ENCODE measurements at regions not wholly inside any gene's neighbourhood (a gene's known extent, or its start where the extent isn't known, plus 50 kb on each side); places are given as distances from the start of the nearest gene placed in this dataset.
"Not testable (repeated sequence)": the region's sequence is repeated elsewhere in the genome, so short reads cannot be mapped to it uniquely, and the experiment has no call there.

DNA sequence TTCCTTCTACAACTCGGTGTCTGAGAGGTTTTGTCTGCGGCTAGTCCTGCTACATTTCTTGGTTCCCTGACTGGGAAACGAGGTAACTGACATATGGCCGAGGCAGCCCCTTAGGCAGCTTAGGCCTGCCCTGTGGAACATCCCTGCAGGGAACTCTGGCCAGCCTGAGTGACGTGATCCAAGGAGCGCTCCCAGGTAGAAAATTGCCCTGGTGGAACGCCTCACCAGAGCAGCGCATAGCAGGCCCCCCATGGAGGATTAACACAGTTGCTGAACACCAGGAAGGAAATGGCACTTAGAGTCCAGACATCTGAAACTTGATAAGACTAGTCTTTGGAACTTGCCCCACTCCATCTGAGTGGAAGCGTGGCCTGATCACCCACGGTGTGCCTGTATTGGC, 837.4 kb upstream of the NDST4 start:
- Histone ChIP-seq H3K4me1 (ENCODE audit: low read depth) (no peaks in the 10 kb centered on the region), H3K36me3 (ENCODE audit: low read depth) (no peaks in the 10 kb centered on the region), H3K9me3 (no peaks in the 10 kb centered on the region), H3K4me3 (no peak overlapping the region)
- ATAC-seq (no peak), DNase-seq (no peak)
- TF ChIP-seq CTCF (IDR thresholded peaks at IDR 0.05) = no peak
- intact Hi-C loops (cut with DNase I, micrococcal nuclease) = no loop called here

DNA sequence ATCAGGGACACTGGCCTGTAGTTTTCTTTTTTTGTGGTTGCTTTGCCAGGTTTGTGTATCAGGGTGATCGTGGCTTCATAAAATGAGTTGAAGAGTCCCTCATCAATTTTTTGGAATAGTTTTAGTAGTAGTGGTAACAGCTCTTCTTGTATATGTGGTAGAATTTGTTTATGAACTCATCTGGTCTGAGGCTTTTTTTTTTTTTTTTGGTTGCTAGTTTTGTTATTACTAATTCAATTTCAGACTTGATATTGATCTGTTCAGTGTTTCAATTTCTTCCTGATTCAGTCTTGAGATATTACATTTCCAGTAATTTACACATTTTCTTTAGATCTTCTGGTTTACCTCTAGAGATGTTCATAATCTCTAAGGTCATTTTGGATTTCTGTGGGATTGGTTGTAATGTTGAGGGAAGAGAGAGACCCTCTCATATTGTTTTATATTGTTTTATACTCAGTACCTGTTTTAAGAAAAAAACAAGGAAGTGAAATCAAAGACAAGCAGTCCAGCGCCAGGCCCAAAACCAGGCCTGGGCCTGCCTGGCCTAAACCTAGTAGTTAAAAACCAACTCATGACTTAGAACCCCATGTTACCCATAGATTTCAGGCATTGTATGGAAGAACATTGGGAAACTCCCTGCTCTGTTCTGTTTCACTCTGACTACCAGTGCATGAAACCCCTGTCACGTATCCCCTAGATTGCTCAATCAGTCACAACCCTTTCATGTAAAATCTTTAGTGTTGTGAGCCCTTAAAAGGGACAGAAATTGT, 836.7 kb upstream of the NDST4 start:
- ATAC-seq; H3K36me3 ChIP-seq (ENCODE audit: low read depth); H3K4me1 ChIP-seq (ENCODE audit: low read depth); H3K4me3 ChIP-seq; intact Hi-C loops (cut with DNase I, micrococcal nuclease); DNase-seq; H3K9me3 ChIP-seq: not testable (repeated sequence)

DNA sequence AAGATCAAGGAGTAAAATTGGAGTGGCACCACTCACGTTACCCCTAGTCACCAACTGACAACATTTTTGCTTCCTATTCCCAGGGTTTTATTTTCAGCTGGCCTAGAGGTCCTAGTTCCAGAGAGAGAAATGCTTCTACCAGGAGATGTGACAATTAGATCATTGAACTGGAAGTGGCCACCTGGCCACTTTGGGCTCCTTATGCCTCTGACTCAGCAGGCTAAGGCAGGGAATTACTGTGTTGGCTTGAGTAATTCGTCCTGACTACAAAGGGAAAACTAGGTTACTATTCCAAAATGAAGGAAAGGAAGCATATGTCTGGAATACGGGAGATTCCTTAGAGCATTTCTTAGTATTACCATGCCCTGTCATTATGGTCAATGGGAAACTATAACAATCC, 831.6 kb upstream of the NDST4 start:
- H3K36me3 ChIP-seq (ENCODE audit: low read depth) = no peaks in the 10 kb centered on the region
- H3K4me3 ChIP-seq = no peak overlapping the region
- H3K9me3 ChIP-seq = no peaks in the 10 kb centered on the region
- intact Hi-C loops (cut with DNase I, micrococcal nuclease) = no loop called here
- TF ChIP-seq CTCF (IDR thresholded peaks at IDR 0.05) = no peak
- H3K4me1 ChIP-seq (ENCODE audit: low read depth) = no peaks in the 10 kb centered on the region
- DNase-seq = no peak
- ATAC-seq = no peak

DNA sequence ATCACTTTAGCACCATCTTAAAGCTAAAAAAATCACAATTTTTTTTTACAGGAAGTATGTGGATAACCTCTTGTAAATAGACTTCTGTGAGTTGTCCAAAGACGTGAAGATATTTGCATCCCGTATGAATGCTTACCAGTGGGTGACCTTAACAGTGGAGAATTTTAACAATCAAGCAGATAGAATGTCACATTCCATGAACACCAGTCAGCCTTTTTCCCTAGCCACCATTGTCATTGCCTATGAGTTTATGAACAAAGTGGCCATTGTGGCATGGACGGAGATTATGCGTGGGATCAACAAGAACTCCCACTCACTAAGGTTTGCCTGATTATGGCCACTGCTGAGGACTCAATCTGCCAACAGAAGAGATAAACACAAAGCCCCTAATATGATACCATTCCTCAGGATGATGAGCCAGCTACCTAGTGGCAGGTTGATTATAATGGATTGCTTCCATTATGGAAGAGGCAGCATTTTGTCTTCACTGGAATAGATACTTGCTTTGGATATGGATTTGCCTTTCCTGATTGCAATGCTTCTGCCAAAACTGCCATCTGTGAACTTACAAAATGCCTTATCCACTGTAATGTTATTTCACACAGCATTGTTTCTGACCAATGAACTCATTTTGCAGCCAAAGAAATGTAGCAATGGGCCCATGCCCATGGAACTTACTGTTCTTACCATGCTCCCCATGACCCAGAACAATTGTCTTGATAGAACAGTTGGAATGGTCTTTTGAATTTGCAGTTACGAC, 830.9 kb upstream of the NDST4 start:
- no peak overlapping the region for H3K4me3 ChIP-seq
- H3K9me3 ChIP-seq = no peaks in the 10 kb centered on the region
- DNase-seq = no peak
- no peak for ATAC-seq
- no peaks in the 10 kb centered on the region for H3K4me1 ChIP-seq (ENCODE audit: low read depth)
- no peaks in the 10 kb centered on the region for H3K36me3 ChIP-seq (ENCODE audit: low read depth)
- intact Hi-C loops (cut with DNase I, micrococcal nuclease) = no loop called here
- no peak for TF ChIP-seq CTCF (IDR thresholded peaks at IDR 0.05)

GRCh38 chr4:115938764-115939443, 825.5 kb upstream of the NDST4 start:
- intact Hi-C loops (cut with DNase I, micrococcal nuclease) = no loop called here
- DNase-seq (no peak), ATAC-seq (no peak)
- H3K4me3 ChIP-seq = no peak overlapping the region
- no peak for TF ChIP-seq CTCF (IDR thresholded peaks at IDR 0.05)
- H3K36me3 ChIP-seq (ENCODE audit: low read depth) = no peaks in the 10 kb centered on the region
- no peaks in the 10 kb centered on the region for H3K9me3 ChIP-seq
- H3K4me1 ChIP-seq (ENCODE audit: low read depth) = no peaks in the 10 kb centered on the region

GRCh38 chr4:115929373-115929772, 816.0 kb upstream of the NDST4 start:
- ATAC-seq (no peak), DNase-seq (no peak)
- no peaks in the 10 kb centered on the region for H3K9me3 ChIP-seq
- intact Hi-C loops (cut with DNase I, micrococcal nuclease) = no loop called here
- no peaks in the 10 kb centered on the region for H3K36me3 ChIP-seq (ENCODE audit: low read depth)
- TF ChIP-seq CTCF (IDR thresholded peaks at IDR 0.05) = no peak
- no peak overlapping the region for H3K4me3 ChIP-seq
- H3K4me1 ChIP-seq (ENCODE audit: low read depth) = no peaks in the 10 kb centered on the region

All from mucosa of descending colon (tissue), 3 donors.